ENCODE measurements at regions not wholly inside any gene's neighbourhood (a gene's known extent, or its start where the extent isn't known, plus 50 kb on each side); places are given as distances from the start of the nearest gene placed in this dataset.

- Histone ChIP-seq H3K36me3 (ENCODE audit: control insufficient read depth in 4 of 4, insufficient read depth in 3 of 4, low read depth in 1 of 4, low read length in 3 of 4) (no peaks in the 10 kb centered on the region), H3K9me3 (ENCODE audit: control insufficient read depth in 4 of 4, low read length in 3 of 4) (no peaks in the 10 kb centered on the region), H3K4me3 (ENCODE audit: low read depth in 1 of 3, low read length in 3 of 3) (no peak overlapping the region), H3K4me1 (ENCODE audit: control insufficient read depth in 4 of 4, insufficient read depth in 4 of 4, low read length in 3 of 4) (no peaks in the 10 kb centered on the region), H3K27me3 (ENCODE audit: control insufficient read depth in 4 of 4, insufficient read depth in 4 of 4, low read length in 3 of 4) (peaks cover 0 to 2% (median 0%) of the 10 kb centered on the region in 4 donors), H3K27ac (ENCODE audit: low read depth in 1 of 2, low read length in 2 of 2) (no peak overlapping the region), H3K9ac (ENCODE audit: low read depth in 1 of 2, low read length in 2 of 2) (no peak overlapping the region)
- DNase-seq (ENCODE audit: low spot score): no peak
- WGBS: 66% methylated on average over 8 of the region's 8 CpGs
- TF ChIP-seq REST (IDR thresholded peaks at IDR 0.05): no peak
- no peak for TF ChIP-seq FOXA2 (IDR thresholded peaks at IDR 0.05)
- TF ChIP-seq HNF4A (conservative IDR thresholded peaks at IDR 0.05): no peak
- no peak for TF ChIP-seq SP1 (IDR thresholded peaks at IDR 0.05)
- TF ChIP-seq, protein P1, sequence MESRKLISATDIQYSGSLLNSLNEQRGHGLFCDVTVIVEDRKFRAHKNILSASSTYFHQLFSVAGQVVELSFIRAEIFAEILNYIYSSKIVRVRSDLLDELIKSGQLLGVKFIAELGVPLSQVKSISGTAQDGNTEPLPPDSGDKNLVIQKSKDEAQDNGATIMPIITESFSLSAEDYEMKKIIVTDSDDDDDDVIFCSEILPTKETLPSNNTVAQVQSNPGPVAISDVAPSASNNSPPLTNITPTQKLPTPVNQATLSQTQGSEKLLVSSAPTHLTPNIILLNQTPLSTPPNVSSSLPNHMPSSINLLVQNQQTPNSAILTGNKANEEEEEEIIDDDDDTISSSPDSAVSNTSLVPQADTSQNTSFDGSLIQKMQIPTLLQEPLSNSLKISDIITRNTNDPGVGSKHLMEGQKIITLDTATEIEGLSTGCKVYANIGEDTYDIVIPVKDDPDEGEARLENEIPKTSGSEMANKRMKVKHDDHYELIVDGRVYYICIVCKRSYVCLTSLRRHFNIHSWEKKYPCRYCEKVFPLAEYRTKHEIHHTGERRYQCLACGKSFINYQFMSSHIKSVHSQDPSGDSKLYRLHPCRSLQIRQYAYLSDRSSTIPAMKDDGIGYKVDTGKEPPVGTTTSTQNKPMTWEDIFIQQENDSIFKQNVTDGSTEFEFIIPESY (IDR thresholded peaks at IDR 0.05): no peak
- TF ChIP-seq, protein P2, sequence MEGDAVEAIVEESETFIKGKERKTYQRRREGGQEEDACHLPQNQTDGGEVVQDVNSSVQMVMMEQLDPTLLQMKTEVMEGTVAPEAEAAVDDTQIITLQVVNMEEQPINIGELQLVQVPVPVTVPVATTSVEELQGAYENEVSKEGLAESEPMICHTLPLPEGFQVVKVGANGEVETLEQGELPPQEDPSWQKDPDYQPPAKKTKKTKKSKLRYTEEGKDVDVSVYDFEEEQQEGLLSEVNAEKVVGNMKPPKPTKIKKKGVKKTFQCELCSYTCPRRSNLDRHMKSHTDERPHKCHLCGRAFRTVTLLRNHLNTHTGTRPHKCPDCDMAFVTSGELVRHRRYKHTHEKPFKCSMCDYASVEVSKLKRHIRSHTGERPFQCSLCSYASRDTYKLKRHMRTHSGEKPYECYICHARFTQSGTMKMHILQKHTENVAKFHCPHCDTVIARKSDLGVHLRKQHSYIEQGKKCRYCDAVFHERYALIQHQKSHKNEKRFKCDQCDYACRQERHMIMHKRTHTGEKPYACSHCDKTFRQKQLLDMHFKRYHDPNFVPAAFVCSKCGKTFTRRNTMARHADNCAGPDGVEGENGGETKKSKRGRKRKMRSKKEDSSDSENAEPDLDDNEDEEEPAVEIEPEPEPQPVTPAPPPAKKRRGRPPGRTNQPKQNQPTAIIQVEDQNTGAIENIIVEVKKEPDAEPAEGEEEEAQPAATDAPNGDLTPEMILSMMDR (IDR thresholded peaks at IDR 0.05; ENCODE audit: low read depth, low read length, missing input control): no peak
- TF ChIP-seq GABPA (IDR thresholded peaks at IDR 0.05 in 1 of 2, conservative IDR thresholded peaks at IDR 0.05 in 1 of 2): no peak
- TF ChIP-seq TAF1 (conservative IDR thresholded peaks at IDR 0.05): no peak
- TF ChIP-seq EGR1 (IDR thresholded peaks at IDR 0.05; ENCODE audit: low read depth in 2 of 2): no peak
- TF ChIP-seq NR2F2 (IDR thresholded peaks at IDR 0.05): no peak
Measured at GRCh38 chr2:3100386-3100785, 277.2 kb downstream of the EIPR1 start.

DNA sequence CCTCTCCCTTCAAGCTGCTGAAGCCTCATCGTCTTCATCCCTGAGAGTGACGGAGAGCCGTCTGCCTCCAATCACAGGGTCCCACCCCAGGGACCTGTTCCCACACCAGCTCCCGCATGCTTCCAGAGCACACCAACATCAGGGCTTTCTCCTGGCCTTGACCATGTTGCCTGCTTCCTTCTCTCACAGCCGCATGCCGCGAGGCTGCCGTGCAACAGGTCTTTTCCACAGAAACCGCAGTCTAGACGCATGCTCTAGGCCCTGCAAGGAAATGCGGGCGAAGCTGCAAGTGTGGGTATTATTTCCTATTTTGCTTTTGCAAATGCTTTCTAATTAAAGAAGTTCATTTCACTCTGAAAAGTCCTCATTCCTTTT lies 277.8 kb downstream of the EIPR1 start:
- Histone ChIP-seq H3K27ac (ENCODE audit: low read depth in 1 of 2, low read length in 2 of 2) (no peak overlapping the region), H3K9ac (ENCODE audit: low read depth in 1 of 2, low read length in 2 of 2) (no peak overlapping the region), H3K27me3 (ENCODE audit: control insufficient read depth in 4 of 4, insufficient read depth in 4 of 4, low read length in 3 of 4) (peaks cover 0 to 2% (median 0%) of the 10 kb centered on the region in 4 donors), H3K4me3 (ENCODE audit: low read depth in 1 of 3, low read length in 3 of 3) (no peak overlapping the region), H3K36me3 (ENCODE audit: control insufficient read depth in 4 of 4, insufficient read depth in 3 of 4, low read depth in 1 of 4, low read length in 3 of 4) (no peaks in the 10 kb centered on the region), H3K4me1 (ENCODE audit: control insufficient read depth in 4 of 4, insufficient read depth in 4 of 4, low read length in 3 of 4) (no peaks in the 10 kb centered on the region), H3K9me3 (ENCODE audit: control insufficient read depth in 4 of 4, low read length in 3 of 4) (no peaks in the 10 kb centered on the region)
- no peak for DNase-seq (ENCODE audit: low spot score)
- 90% methylated on average over 12 of the region's 12 CpGs for WGBS
- TF ChIP-seq FOXA2 (IDR thresholded peaks at IDR 0.05) (no peak), FOXA1 (IDR thresholded peaks at IDR 0.05) (no peak), RAD21 (IDR thresholded peaks at IDR 0.05) (no peak), NR2F2 (IDR thresholded peaks at IDR 0.05) (no peak), RXRA (IDR thresholded peaks at IDR 0.05) (no peak), YY1 (IDR thresholded peaks at IDR 0.05) (no peak), EGR1 (IDR thresholded peaks at IDR 0.05; ENCODE audit: low read depth in 2 of 2) (no peak), HNF4A (conservative IDR thresholded peaks at IDR 0.05) (no peak), JUND (IDR thresholded peaks at IDR 0.05) (no peak), REST (IDR thresholded peaks at IDR 0.05) (no peak), ATF3 (IDR thresholded peaks at IDR 0.05) (no peak)
- TF ChIP-seq, protein P1 (IDR thresholded peaks at IDR 0.05): no peak
- TF ChIP-seq, protein P2 (IDR thresholded peaks at IDR 0.05; ENCODE audit: low read depth, low read length, missing input control): no peak

Measured in liver (tissue), 8 donors.